ENCODE measurements at regions not wholly inside any gene's neighbourhood (a gene's known extent, or its start where the extent isn't known, plus 50 kb on each side); places are given as distances from the start of the nearest gene placed in this dataset.

DNA sequence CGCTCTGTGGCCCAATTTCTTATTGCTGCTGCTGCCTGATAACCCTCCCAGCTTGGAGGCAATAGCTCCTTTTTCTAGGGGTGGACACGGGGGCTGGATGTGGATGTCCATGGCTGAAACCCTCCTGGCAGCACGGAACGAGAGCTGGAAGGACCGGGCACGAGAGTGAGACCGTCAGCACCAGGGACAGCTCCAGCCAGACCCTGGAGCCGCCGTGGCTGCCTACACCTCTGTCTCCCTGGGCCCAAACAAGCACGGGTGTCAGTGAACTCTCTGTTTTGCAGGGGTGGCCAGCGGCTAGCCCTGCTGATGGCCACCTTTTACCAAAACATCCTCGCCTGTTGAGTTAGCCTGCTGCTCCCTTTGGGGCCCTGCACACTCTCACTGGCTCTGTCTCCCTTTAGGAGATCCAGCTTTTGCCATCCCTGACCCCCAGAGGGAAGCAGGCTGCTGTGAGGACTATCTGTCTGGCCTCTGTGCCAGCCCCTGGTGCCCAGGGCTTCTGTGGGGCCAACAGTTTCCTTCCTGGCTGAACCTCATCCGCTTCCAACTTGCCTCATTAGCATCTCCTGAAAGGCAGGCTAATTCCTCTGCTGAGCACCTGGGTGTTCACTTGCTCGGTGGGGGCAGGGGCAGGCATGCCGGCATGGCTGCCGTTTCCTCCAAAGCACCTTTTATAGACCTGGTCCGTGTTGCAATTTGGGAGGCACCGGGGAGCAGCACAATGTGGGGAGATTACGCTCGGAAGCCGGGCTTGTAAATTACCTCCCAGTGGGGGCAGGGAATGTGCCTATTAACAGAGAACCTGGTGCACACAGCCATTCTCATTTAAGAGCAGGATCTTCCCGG lies 118.1 kb downstream of the ENGASE start (continued):
- TF ChIP-seq, protein P1, sequence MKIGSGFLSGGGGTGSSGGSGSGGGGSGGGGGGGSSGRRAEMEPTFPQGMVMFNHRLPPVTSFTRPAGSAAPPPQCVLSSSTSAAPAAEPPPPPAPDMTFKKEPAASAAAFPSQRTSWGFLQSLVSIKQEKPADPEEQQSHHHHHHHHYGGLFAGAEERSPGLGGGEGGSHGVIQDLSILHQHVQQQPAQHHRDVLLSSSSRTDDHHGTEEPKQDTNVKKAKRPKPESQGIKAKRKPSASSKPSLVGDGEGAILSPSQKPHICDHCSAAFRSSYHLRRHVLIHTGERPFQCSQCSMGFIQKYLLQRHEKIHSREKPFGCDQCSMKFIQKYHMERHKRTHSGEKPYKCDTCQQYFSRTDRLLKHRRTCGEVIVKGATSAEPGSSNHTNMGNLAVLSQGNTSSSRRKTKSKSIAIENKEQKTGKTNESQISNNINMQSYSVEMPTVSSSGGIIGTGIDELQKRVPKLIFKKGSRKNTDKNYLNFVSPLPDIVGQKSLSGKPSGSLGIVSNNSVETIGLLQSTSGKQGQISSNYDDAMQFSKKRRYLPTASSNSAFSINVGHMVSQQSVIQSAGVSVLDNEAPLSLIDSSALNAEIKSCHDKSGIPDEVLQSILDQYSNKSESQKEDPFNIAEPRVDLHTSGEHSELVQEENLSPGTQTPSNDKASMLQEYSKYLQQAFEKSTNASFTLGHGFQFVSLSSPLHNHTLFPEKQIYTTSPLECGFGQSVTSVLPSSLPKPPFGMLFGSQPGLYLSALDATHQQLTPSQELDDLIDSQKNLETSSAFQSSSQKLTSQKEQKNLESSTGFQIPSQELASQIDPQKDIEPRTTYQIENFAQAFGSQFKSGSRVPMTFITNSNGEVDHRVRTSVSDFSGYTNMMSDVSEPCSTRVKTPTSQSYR (CRISPR knock-in tag; IDR thresholded peaks at IDR 0.05): peak; percentile 94
- peak; percentile 83 for TF ChIP-seq MYBL2 (CRISPR knock-in tag; IDR thresholded peaks at IDR 0.05)
- TF ChIP-seq, protein P2, sequence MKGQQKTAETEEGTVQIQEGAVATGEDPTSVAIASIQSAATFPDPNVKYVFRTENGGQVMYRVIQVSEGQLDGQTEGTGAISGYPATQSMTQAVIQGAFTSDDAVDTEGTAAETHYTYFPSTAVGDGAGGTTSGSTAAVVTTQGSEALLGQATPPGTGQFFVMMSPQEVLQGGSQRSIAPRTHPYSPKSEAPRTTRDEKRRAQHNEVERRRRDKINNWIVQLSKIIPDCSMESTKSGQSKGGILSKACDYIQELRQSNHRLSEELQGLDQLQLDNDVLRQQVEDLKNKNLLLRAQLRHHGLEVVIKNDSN (CRISPR knock-in tag; IDR thresholded peaks at IDR 0.05): peak; percentile 7; the same call in 1 of the 2 replicates
- TF ChIP-seq FOXJ3 (CRISPR knock-in tag; IDR thresholded peaks at IDR 0.05; ENCODE audit: borderline replicate concordance): no peak
- TF ChIP-seq SP1 (CRISPR knock-in tag; conservative IDR thresholded peaks at IDR 0.05): peak; percentile 51; the same call in 1 of the 2 replicates
- TF ChIP-seq, protein P3, sequence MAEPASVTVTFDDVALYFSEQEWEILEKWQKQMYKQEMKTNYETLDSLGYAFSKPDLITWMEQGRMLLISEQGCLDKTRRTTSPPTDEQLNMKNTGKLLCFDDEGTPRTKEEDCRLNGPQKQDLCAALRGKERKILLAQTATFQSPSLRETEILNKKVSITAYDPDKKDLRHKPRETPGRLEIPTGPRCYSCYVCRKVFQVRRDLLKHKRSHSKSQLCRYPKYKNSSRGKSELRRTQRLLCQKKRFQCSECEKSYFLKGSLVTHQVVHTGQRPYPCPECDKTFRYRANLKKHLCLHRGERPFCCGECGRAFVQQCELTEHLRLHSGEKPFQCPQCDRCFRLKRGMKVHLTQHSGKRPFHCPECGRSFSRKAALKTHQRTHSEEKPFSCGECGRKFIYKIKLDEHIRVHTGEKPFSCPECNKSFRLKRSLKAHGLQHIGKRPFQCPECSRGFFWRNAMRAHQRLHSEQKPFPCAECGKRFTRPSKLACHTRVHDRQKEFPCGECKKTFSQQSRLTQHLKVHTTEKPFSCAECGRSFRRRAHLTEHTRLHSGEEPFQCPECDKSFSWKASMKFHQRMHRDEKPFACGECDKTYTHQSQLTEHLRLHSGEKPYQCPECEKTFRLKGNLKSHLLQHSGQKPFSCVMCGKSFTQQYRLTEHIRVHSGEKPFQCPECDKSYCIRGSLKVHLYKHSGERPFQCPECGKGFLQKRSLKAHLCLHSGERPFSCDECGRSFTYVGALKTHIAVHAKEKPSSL (CRISPR knock-in tag; conservative IDR thresholded peaks at IDR 0.05): no peak
- TF ChIP-seq, protein P4, sequence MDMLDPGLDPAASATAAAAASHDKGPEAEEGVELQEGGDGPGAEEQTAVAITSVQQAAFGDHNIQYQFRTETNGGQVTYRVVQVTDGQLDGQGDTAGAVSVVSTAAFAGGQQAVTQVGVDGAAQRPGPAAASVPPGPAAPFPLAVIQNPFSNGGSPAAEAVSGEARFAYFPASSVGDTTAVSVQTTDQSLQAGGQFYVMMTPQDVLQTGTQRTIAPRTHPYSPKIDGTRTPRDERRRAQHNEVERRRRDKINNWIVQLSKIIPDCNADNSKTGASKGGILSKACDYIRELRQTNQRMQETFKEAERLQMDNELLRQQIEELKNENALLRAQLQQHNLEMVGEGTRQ (CRISPR knock-in tag; IDR thresholded peaks at IDR 0.05): peak; percentile 6; the same call in 1 of the 2 replicates
- TF ChIP-seq FOXP1 (CRISPR knock-in tag; IDR thresholded peaks at IDR 0.05; ENCODE audit: borderline replicate concordance): peak; percentile 89
- no peak for TF ChIP-seq ELF4 (CRISPR knock-in tag; IDR thresholded peaks at IDR 0.05; ENCODE audit: low read depth)
- 0 out of 2 replicates have a peak, but pooled peaks have one; percentile 42 for TF ChIP-seq NR1H2 (CRISPR knock-in tag; IDR thresholded peaks at IDR 0.05)
- TF ChIP-seq, protein P5, sequence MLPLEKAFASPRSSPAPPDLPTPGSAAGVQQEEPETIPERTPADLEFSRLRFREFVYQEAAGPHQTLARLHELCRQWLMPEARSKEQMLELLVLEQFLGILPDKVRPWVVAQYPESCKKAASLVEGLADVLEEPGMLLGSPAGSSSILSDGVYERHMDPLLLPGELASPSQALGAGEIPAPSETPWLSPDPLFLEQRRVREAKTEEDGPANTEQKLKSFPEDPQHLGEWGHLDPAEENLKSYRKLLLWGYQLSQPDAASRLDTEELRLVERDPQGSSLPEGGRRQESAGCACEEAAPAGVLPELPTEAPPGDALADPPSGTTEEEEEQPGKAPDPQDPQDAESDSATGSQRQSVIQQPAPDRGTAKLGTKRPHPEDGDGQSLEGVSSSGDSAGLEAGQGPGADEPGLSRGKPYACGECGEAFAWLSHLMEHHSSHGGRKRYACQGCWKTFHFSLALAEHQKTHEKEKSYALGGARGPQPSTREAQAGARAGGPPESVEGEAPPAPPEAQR (CRISPR knock-in tag; IDR thresholded peaks at IDR 0.05): no peak
- TF ChIP-seq ZNF219 (CRISPR knock-in tag; IDR thresholded peaks at IDR 0.05; ENCODE audit: borderline replicate concordance): no peak
- TF ChIP-seq, protein P6, sequence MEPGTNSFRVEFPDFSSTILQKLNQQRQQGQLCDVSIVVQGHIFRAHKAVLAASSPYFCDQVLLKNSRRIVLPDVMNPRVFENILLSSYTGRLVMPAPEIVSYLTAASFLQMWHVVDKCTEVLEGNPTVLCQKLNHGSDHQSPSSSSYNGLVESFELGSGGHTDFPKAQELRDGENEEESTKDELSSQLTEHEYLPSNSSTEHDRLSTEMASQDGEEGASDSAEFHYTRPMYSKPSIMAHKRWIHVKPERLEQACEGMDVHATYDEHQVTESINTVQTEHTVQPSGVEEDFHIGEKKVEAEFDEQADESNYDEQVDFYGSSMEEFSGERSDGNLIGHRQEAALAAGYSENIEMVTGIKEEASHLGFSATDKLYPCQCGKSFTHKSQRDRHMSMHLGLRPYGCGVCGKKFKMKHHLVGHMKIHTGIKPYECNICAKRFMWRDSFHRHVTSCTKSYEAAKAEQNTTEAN (CRISPR knock-in tag; IDR thresholded peaks at IDR 0.05): peak; percentile 83; the same call in 1 of the 2 replicates
- no peak for TF ChIP-seq ATF1 (CRISPR knock-in tag; IDR thresholded peaks at IDR 0.05)
- 0 out of 2 replicates have a peak, but pooled peaks have one; percentile 14 for TF ChIP-seq PRRX2 (CRISPR knock-in tag; IDR thresholded peaks at IDR 0.05)
- TF ChIP-seq, protein P7, sequence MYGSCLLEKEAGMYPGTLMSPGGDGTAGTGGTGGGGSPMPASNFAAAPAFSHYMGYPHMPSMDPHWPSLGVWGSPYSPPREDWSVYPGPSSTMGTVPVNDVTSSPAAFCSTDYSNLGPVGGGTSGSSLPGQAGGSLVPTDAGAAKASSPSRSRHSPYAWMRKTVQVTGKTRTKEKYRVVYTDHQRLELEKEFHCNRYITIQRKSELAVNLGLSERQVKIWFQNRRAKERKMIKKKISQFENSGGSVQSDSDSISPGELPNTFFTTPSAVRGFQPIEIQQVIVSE (CRISPR knock-in tag; IDR thresholded peaks at IDR 0.05; ENCODE audit: borderline replicate concordance): no peak

Measured in WTC11 (cell line).